EH (cell line): ENCODE measurements at regions not wholly inside any gene's neighbourhood (a gene's known extent, or its start where the extent isn't known, plus 50 kb on each side); places are given as distances from the start of the nearest gene placed in this dataset.

ENCODE experiments used
- DNase-seq: peaks from one replicate; pipeline ENCODE4 v3.0.0-alpha.2; 2015; ENCODE audit warnings: low read depth

DNA sequence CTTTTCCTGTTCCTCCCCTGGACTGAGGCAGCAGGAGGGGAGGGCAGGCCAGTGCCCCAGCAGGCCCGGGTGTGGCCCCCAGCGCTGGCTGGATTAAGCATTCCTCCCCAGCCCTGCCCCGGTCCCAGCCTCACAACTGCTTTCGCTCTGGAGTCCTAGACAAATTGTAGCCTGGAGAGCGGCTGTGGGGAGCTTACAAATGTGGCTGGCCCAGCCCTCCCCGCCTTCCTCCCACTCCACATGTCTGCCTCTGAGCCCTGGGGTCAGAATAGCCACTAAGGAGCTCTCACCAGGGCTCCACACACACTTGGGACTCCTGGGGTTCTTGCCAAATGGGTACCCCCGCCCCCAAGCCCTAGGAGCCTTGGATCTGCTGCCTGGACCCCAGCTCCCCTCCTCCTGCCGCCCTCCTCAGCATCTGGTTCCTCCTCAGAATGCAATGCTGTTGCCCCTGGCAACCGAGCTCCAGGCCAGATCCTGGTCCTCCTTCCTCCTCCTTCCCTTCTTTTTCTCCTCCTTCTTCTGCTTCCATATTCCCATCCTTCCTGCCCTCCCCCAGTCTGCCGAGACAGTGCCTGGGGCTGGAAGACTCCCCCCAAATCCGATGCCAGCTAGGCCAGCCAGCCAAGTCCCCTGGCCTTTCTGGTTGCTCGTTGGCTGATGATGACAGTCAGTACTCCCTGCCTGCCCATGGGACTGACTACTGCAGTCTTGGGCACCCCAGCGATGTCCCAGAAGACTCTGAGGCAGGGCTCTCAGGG is 91.1 kb downstream of the LINGO1 start:
- DNase-seq, result peak; percentile 52

DNA sequence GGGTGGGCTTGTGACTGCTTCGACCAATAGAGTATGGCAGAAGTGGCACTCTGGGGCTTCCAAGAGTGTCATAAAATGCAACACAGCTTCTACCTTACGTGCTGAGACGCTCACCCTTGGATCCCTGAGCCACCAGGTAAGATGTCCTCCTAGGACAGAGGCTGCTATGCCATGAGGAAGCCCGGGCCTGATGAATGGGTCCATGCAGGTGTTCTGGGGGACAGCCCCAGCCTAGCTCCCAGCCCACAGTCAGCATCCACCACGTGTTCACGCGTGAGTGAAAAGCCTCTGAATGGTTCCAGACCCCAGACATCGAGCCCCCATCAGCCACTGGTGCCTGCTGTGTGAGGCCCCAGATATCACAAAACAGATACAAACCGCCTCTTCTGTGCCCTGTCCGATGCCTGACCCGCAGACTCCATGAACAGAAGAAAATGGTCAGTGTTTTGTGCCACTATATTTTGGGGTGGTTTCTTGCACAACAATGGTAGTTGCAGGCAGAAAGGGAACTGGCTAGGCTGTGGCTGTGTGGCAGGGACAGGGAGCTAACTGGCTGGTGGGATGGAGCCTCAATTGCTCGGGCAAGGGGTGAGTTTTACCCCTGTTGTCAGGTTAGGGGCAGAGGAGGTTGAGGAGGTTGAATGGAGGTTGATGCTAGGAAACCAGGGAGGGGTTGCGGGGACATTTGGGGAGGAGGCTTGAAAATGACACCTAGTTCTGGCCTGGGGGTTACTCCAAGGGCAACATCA is 92.2 kb downstream of the LINGO1 start:
- no peak for DNase-seq

DNA sequence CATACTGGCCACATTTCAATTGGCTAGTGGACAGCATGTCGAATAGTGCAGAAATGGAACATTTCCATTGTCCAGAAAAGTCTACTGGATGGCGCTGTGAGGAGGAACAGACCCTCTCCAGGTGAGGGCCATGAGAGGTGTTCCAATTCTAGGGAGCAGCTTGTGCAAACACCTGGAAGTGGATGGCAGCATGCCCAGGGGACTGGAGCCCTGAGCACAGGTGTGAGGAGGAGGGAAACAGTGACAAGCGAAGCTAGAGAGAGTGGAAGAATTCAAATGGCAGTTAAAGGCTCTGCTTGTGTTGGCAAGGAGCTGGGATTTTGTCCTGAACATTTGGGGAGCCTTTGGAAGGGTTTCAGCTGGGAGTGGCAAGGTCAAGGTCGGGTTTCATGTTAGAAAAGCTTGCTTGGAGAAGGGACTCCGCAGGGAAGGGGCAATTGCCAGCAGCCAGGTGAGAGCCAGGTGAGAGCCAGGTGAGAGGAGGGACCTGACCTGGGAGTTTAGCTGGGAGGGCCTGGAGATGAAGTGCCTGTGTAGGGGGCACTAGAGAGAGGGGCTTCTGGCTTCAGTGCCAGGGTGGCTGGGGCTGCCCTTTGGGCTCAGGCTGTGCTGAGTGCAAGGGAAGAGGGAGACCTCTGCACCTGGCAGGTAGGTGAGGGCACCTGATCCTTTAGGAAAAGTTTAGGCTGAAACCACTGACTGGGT is 93.8 kb downstream of the LINGO1 start:
- no peak for DNase-seq

DNA sequence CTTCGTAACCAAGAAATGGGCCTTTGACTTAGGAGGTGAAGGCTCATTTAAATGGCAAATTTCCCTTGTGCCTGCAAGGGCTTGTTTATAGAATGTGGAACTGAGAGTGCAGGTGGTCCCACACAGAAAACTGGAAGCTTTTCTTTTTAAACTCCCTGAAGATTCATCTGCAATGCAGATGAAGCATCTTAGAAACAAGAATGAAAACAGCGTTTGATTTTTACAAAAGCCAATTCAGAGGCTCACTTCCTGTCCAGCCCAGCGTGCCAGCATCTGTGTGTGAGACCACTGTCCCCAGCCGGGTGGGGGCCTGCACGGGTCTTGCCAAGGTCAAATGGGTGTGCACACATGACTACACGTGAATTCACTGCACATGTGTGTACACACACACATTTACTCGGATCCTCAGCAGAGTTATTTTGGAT is 94.7 kb downstream of the LINGO1 start:
- no peak for DNase-seq

DNA sequence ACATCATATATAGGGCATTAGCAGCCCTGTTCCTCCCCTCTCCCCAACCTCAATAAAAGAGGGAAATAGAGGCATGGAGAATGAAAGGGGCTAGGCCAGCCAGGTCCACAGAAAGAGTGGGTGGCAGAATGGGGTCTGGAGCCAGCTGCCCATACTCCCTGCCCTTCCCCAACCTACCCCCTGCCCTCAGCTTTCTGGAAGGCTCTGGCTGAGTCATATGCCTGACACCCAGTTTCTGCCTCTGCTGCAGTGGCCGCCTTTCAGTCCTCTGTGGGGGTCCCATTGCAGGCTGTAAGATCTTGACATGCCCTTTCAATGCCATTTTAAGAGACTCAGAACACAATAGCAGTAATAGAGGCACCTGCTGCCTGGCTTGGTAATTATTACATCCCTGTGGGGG is 95.7 kb downstream of the LINGO1 start:
- no peak for DNase-seq

DNA sequence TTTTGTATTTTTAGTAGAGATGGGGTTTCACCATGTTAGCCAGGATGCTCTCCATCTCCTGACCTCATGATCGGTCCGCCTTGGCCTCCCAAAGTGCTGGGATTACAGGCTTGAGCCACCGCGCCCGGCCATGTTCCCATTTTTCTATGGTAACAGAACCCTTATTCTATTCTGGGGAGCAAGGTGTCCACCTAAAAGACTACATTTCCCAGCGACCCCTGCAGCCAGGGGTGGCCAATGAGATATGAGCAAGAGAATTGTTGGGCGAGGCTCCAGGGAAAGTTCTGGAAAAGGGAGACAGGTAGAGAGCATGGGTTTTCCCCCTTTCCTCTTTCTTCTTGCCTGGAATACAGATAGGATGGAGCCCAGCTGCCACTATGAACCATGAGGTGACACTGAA is 96.9 kb downstream of the LINGO1 start:
- DNase-seq, result peak; percentile 11
